DND-41 (cell line): ENCODE measurements at regions not wholly inside any gene's neighbourhood (a gene's known extent, or its start where the extent isn't known, plus 50 kb on each side); places are given as distances from the start of the nearest gene placed in this dataset.
"Not testable (repeated sequence)": the region's sequence is repeated elsewhere in the genome, so short reads cannot be mapped to it uniquely, and the experiment has no call there.

Experiments
- ATAC-seq: fragments of 200-7000 bp; cut with Tn5 transposase; 3 replicates; pipeline ENCODE4 v1.9.1; 2021; ENCODE audit warnings: low read depth; ENCODE audit not compliant: insufficient read depth
- DNase-seq: peaks from one replicate; pipeline ENCODE4 v3.0.0-alpha.2; 2020
- H2AFZ ChIP-seq: 2 replicates; pipeline ENCODE4 v1.6.0; 2012; ENCODE audit warnings: low read depth, low read length
- H3K27ac ChIP-seq: 2 replicates; pipeline ENCODE4 v1.5.1; 2012; ENCODE audit warnings: low read length, inconsistent platforms
- H3K27me3 ChIP-seq: fragments of 200-600 bp; sonication (generic); 2 replicates; pipeline ENCODE4 v1.6.0; 2012; ENCODE audit warnings: low read length, mild to moderate bottlenecking, inconsistent platforms; ENCODE audit not compliant: insufficient read depth, poor library complexity
- H3K36me3 ChIP-seq: 2 replicates; pipeline ENCODE4 v1.5.1; 2012; ENCODE audit warnings: low read length, inconsistent platforms; ENCODE audit not compliant: insufficient read depth
- H3K4me1 ChIP-seq: 2 replicates; pipeline ENCODE4 v1.5.1; 2012; ENCODE audit warnings: mild to moderate bottlenecking, low read length; ENCODE audit not compliant: insufficient read depth
- H3K4me2 ChIP-seq: 2 replicates; pipeline ENCODE4 v1.6.0; 2012; ENCODE audit warnings: mild to moderate bottlenecking, moderate library complexity, low read length, inconsistent platforms; ENCODE audit not compliant: insufficient read depth
- H3K4me3 ChIP-seq, 2 experiments: fragments of 200-600 bp in 1 of 2; shearing (Covaris generic) in 1 of 2; 2 replicates each; pipeline ENCODE4 v1.5.1; 2012 to 2016; ENCODE audit warnings: inconsistent platforms in 2 of 2, low read length in 2 of 2, mild to moderate bottlenecking in 2 of 2, low read depth in 1 of 2, moderate library complexity in 1 of 2
- H3K79me2 ChIP-seq: 2 replicates; pipeline ENCODE4 v1.6.0; 2012; ENCODE audit warnings: low read length, inconsistent platforms; ENCODE audit not compliant: insufficient read depth
- H3K9ac ChIP-seq: 2 replicates; pipeline ENCODE4 v1.6.0; 2012; ENCODE audit warnings: low read depth, mild to moderate bottlenecking, inconsistent platforms, low read length, moderate library complexity
- H3K9me3 ChIP-seq: 2 replicates; pipeline ENCODE4 v1.5.1; 2012; ENCODE audit warnings: low read length, moderate library complexity, mild to moderate bottlenecking, inconsistent platforms; ENCODE audit not compliant: insufficient read depth, severe bottlenecking
- H4K20me1 ChIP-seq: 2 replicates; pipeline ENCODE4 v1.6.0; 2012; ENCODE audit warnings: low read length; ENCODE audit not compliant: insufficient read depth
- CTCF ChIP-seq: IDR thresholded peaks from 2 replicates; pipeline ENCODE4 v1.5.1; 2012; ENCODE audit warnings: borderline replicate concordance, low read length, moderate library complexity, mild to moderate bottlenecking; ENCODE audit not compliant: poor library complexity, severe bottlenecking; ENCODE audit errors: extremely low read depth
- EZH2 ChIP-seq: IDR thresholded peaks from 3 replicates; pipeline ENCODE4 v1.6.1; 2012; ENCODE audit warnings: borderline replicate concordance, low read depth, mild to moderate bottlenecking, moderate library complexity, low read length, inconsistent platforms; ENCODE audit not compliant: severe bottlenecking

- Histone ChIP-seq H3K27ac (no peak overlapping the region), H3K79me2 (no peaks in the 10 kb centered on the region), H3K4me1 (no peaks in the 10 kb centered on the region), H4K20me1 (no peaks in the 10 kb centered on the region), H2AFZ (no peak overlapping the region), H3K27me3 (peaks cover 10% of the 10 kb centered on the region), H3K4me2 (no peak overlapping the region), H3K36me3 (no peaks in the 10 kb centered on the region), H3K9me3 (no peaks in the 10 kb centered on the region), H3K4me3 (no peak overlapping the region), H3K9ac (no peak overlapping the region)
- TF ChIP-seq CTCF (no peak), EZH2 (no peak)
- DNase-seq (no peak), ATAC-seq (no peak)
Observed at GRCh38 chr20:22523128-22523498, 61.3 kb downstream of the FOXA2 start.

- no peak for ATAC-seq
- TF ChIP-seq EZH2 (no peak), CTCF (no peak)
- no peaks in the 10 kb centered on the region for H3K4me1 ChIP-seq
Observed at GRCh38 chr20:22522701-22523100, 61.7 kb downstream of the FOXA2 start.

GRCh38 chr20:22521940-22522339 is 62.4 kb downstream of the FOXA2 start:
- H3K79me2 ChIP-seq, H3K4me1 ChIP-seq, H4K20me1 ChIP-seq, DNase-seq, H3K4me3 ChIP-seq, H3K9ac ChIP-seq, H3K9me3 ChIP-seq, H3K36me3 ChIP-seq, H3K27ac ChIP-seq, H3K4me2 ChIP-seq, H2AFZ ChIP-seq, ATAC-seq: not testable (repeated sequence)
- H3K27me3 ChIP-seq = peaks cover 10% of the 10 kb centered on the region

More at GRCh38 chr20:22522701-22523100, 61.7 kb downstream of the FOXA2 start:
- Histone ChIP-seq H2AFZ (no peak overlapping the region), H4K20me1 (no peaks in the 10 kb centered on the region), H3K79me2 (no peaks in the 10 kb centered on the region), H3K27ac (no peak overlapping the region), H3K9me3 (no peaks in the 10 kb centered on the region), H3K27me3 (peaks cover 10% of the 10 kb centered on the region), H3K4me2 (no peak overlapping the region), H3K36me3 (no peaks in the 10 kb centered on the region), H3K9ac (no peak overlapping the region), H3K4me3 (no peak overlapping the region)
- no peak for DNase-seq

- no peaks in the 10 kb centered on the region for H4K20me1 ChIP-seq
Observed at GRCh38 chr20:22520381-22520780, 64.0 kb downstream of the FOXA2 start.

More at GRCh38 chr20:22520381-22520780, 64.0 kb downstream of the FOXA2 start:
- Histone ChIP-seq H3K4me1 (no peaks in the 10 kb centered on the region), H3K4me3 (no peak overlapping the region), H3K9me3 (no peaks in the 10 kb centered on the region), H3K36me3 (no peaks in the 10 kb centered on the region), H2AFZ (no peak overlapping the region), H3K27ac (no peak overlapping the region), H3K27me3 (peaks cover 14% of the 10 kb centered on the region), H3K4me2 (no peak overlapping the region), H3K79me2 (no peaks in the 10 kb centered on the region), H3K9ac (no peak overlapping the region)
- ATAC-seq (no peak), DNase-seq (no peak)
- no peak for TF ChIP-seq CTCF
- no peak for TF ChIP-seq EZH2
